Prostate gland (tissue), 2 donors: ENCODE measurements at regions not wholly inside any gene's neighbourhood (a gene's known extent, or its start where the extent isn't known, plus 50 kb on each side); places are given as distances from the start of the nearest gene placed in this dataset.

Source experiments
- CTCF ChIP-seq, 4 experiments: fragments of 200-600 bp in 2 of 4; fragments of 450-650 bp in 2 of 4; sonication (generic) in 2 of 4; IDR thresholded peaks; 1 replicate in 3 of 4; 2 replicates in 1 of 4; pipeline ENCODE4 v1.5.1; 2016 to 2019; ENCODE audit warnings: antibody characterized with exemption in 4 of 4, mild to moderate bottlenecking in 2 of 4, moderate library complexity in 2 of 4
- POLR2A ChIP-seq: fragments of 450-650 bp; IDR thresholded peaks from one replicate; pipeline ENCODE4 v1.6.1; 2016; ENCODE audit warnings: antibody characterized with exemption, mild to moderate bottlenecking
- POLR2AphosphoS5 ChIP-seq: sonication (generic); formaldehyde crosslinking; IDR thresholded peaks from one replicate; pipeline ENCODE4 v1.6.1; 2017; ENCODE audit warnings: antibody characterized with exemption

GRCh38 chr6:151674578-151674977 lies 132.9 kb upstream of the ESR1 start:
- TF ChIP-seq CTCF (IDR thresholded peaks at IDR 0.05) (no peak), POLR2A (no peak), POLR2AphosphoS5 (no peak)
